Suprapubic skin (tissue), 4 donors: ENCODE measurements at regions not wholly inside any gene's neighbourhood (a gene's known extent, or its start where the extent isn't known, plus 50 kb on each side); places are given as distances from the start of the nearest gene placed in this dataset.

Experiments
- DNase-seq, 2 donors: peaks; one replicate each; pipeline ENCODE4 v3.0.0-alpha.2; 2019; ENCODE audit warnings: low spot score in 2 of 2
- H3K27ac ChIP-seq: fragments of 200-600 bp; sonication (generic); one replicate; pipeline ENCODE4 v1.5.1; 2019
- H3K27me3 ChIP-seq: fragments of 200-600 bp; sonication (generic); one replicate; pipeline ENCODE4 v1.5.1; 2019
- H3K36me3 ChIP-seq: fragments of 200-600 bp; sonication (generic); one replicate; pipeline ENCODE4 v1.5.1; 2019
- H3K4me1 ChIP-seq: fragments of 200-600 bp; sonication (generic); one replicate; pipeline ENCODE4 v1.5.1; 2019
- H3K4me3 ChIP-seq: fragments of 200-600 bp; sonication (generic); one replicate; pipeline ENCODE4 v1.5.1; 2019; ENCODE audit warnings: mild to moderate bottlenecking
- H3K9me3 ChIP-seq: fragments of 200-600 bp; sonication (generic); one replicate; pipeline ENCODE4 v1.5.1; 2019
- EP300 ChIP-seq: sonication (generic); formaldehyde crosslinking; IDR thresholded peaks from one replicate; pipeline ENCODE4 v1.6.1; 2017; ENCODE audit warnings: antibody characterized with exemption
- POLR2A ChIP-seq, 2 donors: fragments of 450-650 bp; IDR thresholded peaks; one replicate each; pipeline ENCODE4 v1.6.1; 2017; ENCODE audit warnings: antibody characterized with exemption in 2 of 2, mild to moderate bottlenecking in 2 of 2, moderate library complexity in 2 of 2
- POLR2AphosphoS5 ChIP-seq, 3 donors: sonication (generic); formaldehyde crosslinking; IDR thresholded peaks; one replicate each; pipeline ENCODE4 v1.6.1; 2017; ENCODE audit warnings: antibody characterized with exemption in 3 of 3
- WGBS: methylation state at CpG from one replicate; pipeline ENCODE4 v1.1.5; 2018; 5-methylcytosine and 5-hydroxymethylcytosine counted together
- TF ChIP-seq, protein P1 (sequence below), 2 donors: fragments of 200-600 bp in 1 of 2; fragments of 450-650 bp in 1 of 2; sonication (generic) in 1 of 2; IDR thresholded peaks; one replicate each; pipeline ENCODE4 v1.5.1; 2016 to 2019; ENCODE audit warnings: antibody characterized with exemption in 2 of 2, mild to moderate bottlenecking in 1 of 2, moderate library complexity in 1 of 2

GRCh38 chr6:91600561-91600960 is 1013.7 kb upstream of the MAP3K7 start:
- Histone ChIP-seq H3K36me3 (no peaks in the 10 kb centered on the region), H3K4me1 (no peaks in the 10 kb centered on the region), H3K27me3 (no peaks in the 10 kb centered on the region), H3K9me3 (peaks cover 3% of the 10 kb centered on the region), H3K4me3 (no peak overlapping the region), H3K27ac (no peak overlapping the region)
- DNase-seq: no peak
- WGBS: 77% methylated on average over 2 of the region's 2 CpGs
- TF ChIP-seq, protein P1, sequence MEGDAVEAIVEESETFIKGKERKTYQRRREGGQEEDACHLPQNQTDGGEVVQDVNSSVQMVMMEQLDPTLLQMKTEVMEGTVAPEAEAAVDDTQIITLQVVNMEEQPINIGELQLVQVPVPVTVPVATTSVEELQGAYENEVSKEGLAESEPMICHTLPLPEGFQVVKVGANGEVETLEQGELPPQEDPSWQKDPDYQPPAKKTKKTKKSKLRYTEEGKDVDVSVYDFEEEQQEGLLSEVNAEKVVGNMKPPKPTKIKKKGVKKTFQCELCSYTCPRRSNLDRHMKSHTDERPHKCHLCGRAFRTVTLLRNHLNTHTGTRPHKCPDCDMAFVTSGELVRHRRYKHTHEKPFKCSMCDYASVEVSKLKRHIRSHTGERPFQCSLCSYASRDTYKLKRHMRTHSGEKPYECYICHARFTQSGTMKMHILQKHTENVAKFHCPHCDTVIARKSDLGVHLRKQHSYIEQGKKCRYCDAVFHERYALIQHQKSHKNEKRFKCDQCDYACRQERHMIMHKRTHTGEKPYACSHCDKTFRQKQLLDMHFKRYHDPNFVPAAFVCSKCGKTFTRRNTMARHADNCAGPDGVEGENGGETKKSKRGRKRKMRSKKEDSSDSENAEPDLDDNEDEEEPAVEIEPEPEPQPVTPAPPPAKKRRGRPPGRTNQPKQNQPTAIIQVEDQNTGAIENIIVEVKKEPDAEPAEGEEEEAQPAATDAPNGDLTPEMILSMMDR (IDR thresholded peaks at IDR 0.05): no peak
- TF ChIP-seq POLR2A (IDR thresholded peaks at IDR 0.05) (no peak), EP300 (no peak), POLR2AphosphoS5 (IDR thresholded peaks at IDR 0.05) (no peak)

DNA sequence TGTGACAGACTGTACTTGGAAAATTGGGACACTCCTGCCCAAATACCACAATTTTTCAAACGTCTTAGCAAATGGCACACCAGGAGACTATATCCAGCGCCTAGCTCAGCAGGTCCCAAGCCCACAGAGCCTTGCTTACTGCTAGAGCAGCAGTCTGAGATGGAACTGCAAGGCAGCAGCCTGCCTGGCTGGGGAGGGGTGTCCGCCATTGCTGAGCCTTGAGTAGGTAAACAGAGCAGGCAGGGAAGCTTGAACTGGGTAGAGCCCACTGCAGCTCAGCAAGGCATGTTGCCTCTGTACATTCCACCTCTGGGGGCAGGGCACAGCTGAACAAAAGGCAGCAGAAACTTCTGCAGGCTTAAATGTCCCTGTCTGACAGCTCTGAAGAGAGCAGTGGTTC is 1003.3 kb upstream of the MAP3K7 start:
- no peak for DNase-seq
- WGBS: 30% methylated on average over 2 of the region's 3 CpGs
- no peaks in the 10 kb centered on the region for H3K9me3 ChIP-seq
- TF ChIP-seq EP300 (no peak), POLR2AphosphoS5 (IDR thresholded peaks at IDR 0.05) (no peak), POLR2A (IDR thresholded peaks at IDR 0.05) (no peak)
- TF ChIP-seq, protein P1 (IDR thresholded peaks at IDR 0.05): no peak
- no peaks in the 10 kb centered on the region for H3K36me3 ChIP-seq
- no peaks in the 10 kb centered on the region for H3K4me1 ChIP-seq
- no peak overlapping the region for H3K4me3 ChIP-seq
- H3K27ac ChIP-seq: no peak overlapping the region
- H3K27me3 ChIP-seq: no peaks in the 10 kb centered on the region

DNA sequence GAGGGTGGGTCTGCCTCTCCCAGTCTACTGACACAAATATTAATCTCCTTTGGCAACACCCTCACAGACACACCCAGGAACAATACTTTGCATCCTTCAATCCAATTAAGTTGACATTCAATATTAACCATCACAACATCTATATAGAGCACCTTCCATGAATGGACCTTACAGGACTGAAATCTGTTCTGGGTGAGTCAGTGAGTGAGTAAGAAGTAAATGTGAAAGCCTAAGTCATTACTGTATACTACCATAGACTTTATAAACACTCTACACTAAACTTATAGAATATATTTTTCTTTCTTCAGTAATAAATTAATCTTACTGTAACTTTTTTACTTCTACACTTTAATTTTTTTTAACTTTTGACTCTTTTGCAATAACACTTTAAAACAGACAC is 993.8 kb upstream of the MAP3K7 start:
- no peaks in the 10 kb centered on the region for H3K36me3 ChIP-seq
- no peaks in the 10 kb centered on the region for H3K9me3 ChIP-seq
- H3K27me3 ChIP-seq: no peaks in the 10 kb centered on the region
- no peak overlapping the region for H3K4me3 ChIP-seq
- no peaks in the 10 kb centered on the region for H3K4me1 ChIP-seq
- no peak overlapping the region for H3K27ac ChIP-seq
- no peak for DNase-seq
- TF ChIP-seq, protein P1 (IDR thresholded peaks at IDR 0.05): no peak
- TF ChIP-seq EP300: no peak
- no peak for TF ChIP-seq POLR2AphosphoS5 (IDR thresholded peaks at IDR 0.05)
- no peak for TF ChIP-seq POLR2A (IDR thresholded peaks at IDR 0.05)

GRCh38 chr6:91575032-91575431 is 988.2 kb upstream of the MAP3K7 start:
- no peaks in the 10 kb centered on the region for H3K4me1 ChIP-seq
- H3K27me3 ChIP-seq: no peaks in the 10 kb centered on the region
- WGBS: 91% methylated on average over 1 of the region's 1 CpG
- H3K27ac ChIP-seq: no peak overlapping the region
- TF ChIP-seq EP300: no peak
- no peak for TF ChIP-seq POLR2A (IDR thresholded peaks at IDR 0.05)
- TF ChIP-seq, protein P1 (IDR thresholded peaks at IDR 0.05): no peak
- no peak for TF ChIP-seq POLR2AphosphoS5 (IDR thresholded peaks at IDR 0.05)
- no peak for DNase-seq
- H3K36me3 ChIP-seq: no peaks in the 10 kb centered on the region
- no peak overlapping the region for H3K4me3 ChIP-seq
- no peaks in the 10 kb centered on the region for H3K9me3 ChIP-seq

- Histone ChIP-seq H3K36me3 (no peaks in the 10 kb centered on the region), H3K27ac (no peak overlapping the region), H3K9me3 (no peaks in the 10 kb centered on the region), H3K4me3 (no peak overlapping the region), H3K4me1 (no peaks in the 10 kb centered on the region), H3K27me3 (no peaks in the 10 kb centered on the region)
- 67% methylated on average over 3 of the region's 3 CpGs for WGBS
- DNase-seq: no peak
- TF ChIP-seq, protein P1 (IDR thresholded peaks at IDR 0.05): no peak
- TF ChIP-seq POLR2A (IDR thresholded peaks at IDR 0.05): no peak
- TF ChIP-seq POLR2AphosphoS5 (IDR thresholded peaks at IDR 0.05): no peak
- TF ChIP-seq EP300: no peak
Measured at GRCh38 chr6:91573826-91574416, 987.0 kb upstream of the MAP3K7 start.
